ENCODE measurements at regions not wholly inside any gene's neighbourhood (a gene's known extent, or its start where the extent isn't known, plus 50 kb on each side); places are given as distances from the start of the nearest gene placed in this dataset.

GRCh38 chr2:38446418-38446817 is 69.3 kb upstream of the ATL2 start:
- BruUV-seq (replicated peaks), result no TSS peak
- Histone ChIP-seq H3K9ac (replicated peaks; ENCODE audit: extremely low read depth, insufficient read depth, low read length) (no peak overlapping the region), H3K36me3 (ENCODE audit: control insufficient read depth in 2 of 2, extremely low read depth in 1 of 2, insufficient read depth in 2 of 2, low read length in 2 of 2) (no peaks in the 10 kb centered on the region), H3K9me3 (replicated peaks; ENCODE audit: control insufficient read depth, insufficient read depth, low read length) (no peaks in the 10 kb centered on the region), H3K27me3 (ENCODE audit: control insufficient read depth in 2 of 2, insufficient read depth in 2 of 2, low read length in 2 of 2) (peaks cover 18 to 20% of the 10 kb centered on the region in 2 experiments), H3K27ac (ENCODE audit: insufficient read depth, low read depth, low read length) (no peak overlapping the region), H3K4me3 (replicated peaks in 1 of 3; ENCODE audit: insufficient read depth in 1 of 3, low read depth in 1 of 3, low read length in 3 of 3) (no peak overlapping the region), H3K79me2 (ENCODE audit: control insufficient read depth, insufficient read depth, low read length) (no peaks in the 10 kb centered on the region), H3K4me1 (ENCODE audit: control insufficient read depth, extremely low read depth, insufficient read depth, low read length) (no peaks in the 10 kb centered on the region), H3K4me2 (ENCODE audit: insufficient read depth, low read length) (no peak overlapping the region), H4K20me1 (replicated peaks; ENCODE audit: control insufficient read depth, extremely low read depth, insufficient read depth, low read length) (no peaks in the 10 kb centered on the region), H3K9me1 (replicated peaks; ENCODE audit: control insufficient read depth, extremely low read depth, insufficient read depth, low read length) (no peaks in the 10 kb centered on the region), H2AFZ (ENCODE audit: low read depth, low read length) (no peak overlapping the region)
- dilution Hi-C loops (cut with MboI; ENCODE audit: extremely low pct_ligation_motif_present, low sequenced_read_pairs), result no loop called here
- ChIA-PET CTCF (interaction anchor here (0.6 to 1.2 kb wide), 3 partner anchors 70 to 131 kb away, joined by 3 to 5 read pairs (median 4); no protein-coding TSS in a partner anchor), POLR2A (no interaction called here)
- intact Hi-C loops (cut with micrococcal nuclease), result no loop called here
- FAIRE-seq, result no peak
- DNase-seq (ENCODE audit: low read depth, low spot score), result no peak
- no peak for TF ChIP-seq JUN (IDR thresholded peaks at IDR 0.05; ENCODE audit: borderline replicate concordance, insufficient read depth, insufficient read length, low read depth)
- TF ChIP-seq MAX (IDR thresholded peaks at IDR 0.05; ENCODE audit: insufficient read depth, insufficient read length), result no peak
- no peak for TF ChIP-seq POLR2AphosphoS5 (IDR thresholded peaks at IDR 0.05; ENCODE audit: insufficient read depth, low read depth, low read length)
- no peak for TF ChIP-seq EZH2 (IDR thresholded peaks at IDR 0.05; ENCODE audit: borderline replicate concordance, low read depth, low read length, severe bottlenecking)
- no peak for TF ChIP-seq GATA2 (IDR thresholded peaks at IDR 0.05; ENCODE audit: insufficient read depth, insufficient read length, low read depth, low read length)
- TF ChIP-seq, protein P1, sequence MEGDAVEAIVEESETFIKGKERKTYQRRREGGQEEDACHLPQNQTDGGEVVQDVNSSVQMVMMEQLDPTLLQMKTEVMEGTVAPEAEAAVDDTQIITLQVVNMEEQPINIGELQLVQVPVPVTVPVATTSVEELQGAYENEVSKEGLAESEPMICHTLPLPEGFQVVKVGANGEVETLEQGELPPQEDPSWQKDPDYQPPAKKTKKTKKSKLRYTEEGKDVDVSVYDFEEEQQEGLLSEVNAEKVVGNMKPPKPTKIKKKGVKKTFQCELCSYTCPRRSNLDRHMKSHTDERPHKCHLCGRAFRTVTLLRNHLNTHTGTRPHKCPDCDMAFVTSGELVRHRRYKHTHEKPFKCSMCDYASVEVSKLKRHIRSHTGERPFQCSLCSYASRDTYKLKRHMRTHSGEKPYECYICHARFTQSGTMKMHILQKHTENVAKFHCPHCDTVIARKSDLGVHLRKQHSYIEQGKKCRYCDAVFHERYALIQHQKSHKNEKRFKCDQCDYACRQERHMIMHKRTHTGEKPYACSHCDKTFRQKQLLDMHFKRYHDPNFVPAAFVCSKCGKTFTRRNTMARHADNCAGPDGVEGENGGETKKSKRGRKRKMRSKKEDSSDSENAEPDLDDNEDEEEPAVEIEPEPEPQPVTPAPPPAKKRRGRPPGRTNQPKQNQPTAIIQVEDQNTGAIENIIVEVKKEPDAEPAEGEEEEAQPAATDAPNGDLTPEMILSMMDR (IDR thresholded peaks at IDR 0.05; ENCODE audit: extremely low read depth in 1 of 2, insufficient read depth in 1 of 2, low read depth in 1 of 2, low read length in 2 of 2), result no peak
- no peak for TF ChIP-seq MYC (IDR thresholded peaks at IDR 0.05; ENCODE audit: low read depth, low read length)
- no peak for TF ChIP-seq FOS (IDR thresholded peaks at IDR 0.05; ENCODE audit: borderline replicate concordance, insufficient read depth, low read length)
- no peak for TF ChIP-seq POLR2A (IDR thresholded peaks at IDR 0.05; ENCODE audit: low read depth, low read length)
